Pancreas (tissue), 10 donors: ENCODE measurements at regions not wholly inside any gene's neighbourhood (a gene's known extent, or its start where the extent isn't known, plus 50 kb on each side); places are given as distances from the start of the nearest gene placed in this dataset.

Source experiments
- ATAC-seq, 4 donors: fragments of 200-7000 bp; cut with Tn5 transposase; one replicate each; pipeline versions ENCODE4 v1.8.0 to v1.9.1; 2020; ENCODE audit warnings: mild to moderate bottlenecking in 4 of 4, moderate library complexity in 4 of 4
- DNase-seq, 6 donors: peaks; one replicate each; pipeline ENCODE4 v3.0.0-alpha.2; 2020
- FAIRE-seq: peaks from 2 replicates; lab custom pipeline; 2012; peaks lifted over from hg19 to GRCh38; lab: Jason Lieb, UNC
- H3K27ac ChIP-seq, 4 donors: fragments of 200-600 bp; sonication (generic); 1 replicate in 3 of 4; 2 replicates in 1 of 4; pipeline versions ENCODE4 v1.5.0 to v1.8.0; 2020
- H3K27me3 ChIP-seq, 4 donors: fragments of 200-600 bp; one replicate each; pipeline ENCODE4 v1.8.0; 2021
- H3K36me3 ChIP-seq, 3 donors: fragments of 200-600 bp; sonication (generic) in 1 of 3; one replicate each; pipeline versions ENCODE4 v1.5.0 to v1.8.0; 2020 to 2021
- H3K4me1 ChIP-seq, 3 donors: fragments of 200-600 bp; one replicate each; pipeline ENCODE4 v1.8.0; 2021
- H3K4me3 ChIP-seq, 4 donors: fragments of 200-600 bp; sonication (generic) in 2 of 4; one replicate each; pipeline versions ENCODE4 v1.5.0 to v1.8.0; 2020 to 2021
- H3K9me3 ChIP-seq, 4 donors: fragments of 200-600 bp; one replicate each; pipeline ENCODE4 v1.8.0; 2021
- CTCF ChIP-seq, 4 donors: fragments of 200-600 bp; sonication (generic) in 3 of 4; IDR thresholded peaks; one replicate each; pipeline versions ENCODE4 v1.5.0 to v1.8.0; 2021; ENCODE audit warnings: antibody characterized with exemption in 4 of 4
- WGBS, 2 donors: extraction: QIAGEN DNeasy Blood & Tissue Kit; methylation state at CpG; one replicate each; pipeline ENCODE4 v1.1.7; 2013; 5-methylcytosine and 5-hydroxymethylcytosine counted together
- intact Hi-C, 3 donors: fragments of 100-400 bp; cut with DNase I; formaldehyde crosslinking; loops; one replicate each; pipeline versions ENCODE4 v1.11.1 to v1.14.2; 2022
- donor health status: healthy with polysubstance abuse.
- donor health status: DM: no; HTN: no; CAD: no; lungs with moderate emphysema.
- donor health status: DM: no; HTN: no; CAD: no.
- donor health status: control.
- donor health status: control.
- donor health status: Bipolar disorder and iron deficiency.
- donor health status: DM: yes; HTN: yes; CAD: no.
- donor health status: DM: no; HTN: no; CAD: no.
- donor health status: DM: no; HTN: no; CAD: no.
- donor health status: DM: yes; HTN: yes; CAD: no.

- no peak overlapping the region for H3K27ac ChIP-seq
- no peaks in the 10 kb centered on the region for H3K27me3 ChIP-seq
- WGBS, 2 donors = 78 to 85% methylated on average over 2 of the region's 2 CpGs
- no peak for TF ChIP-seq CTCF (IDR thresholded peaks at IDR 0.05)
- DNase-seq (no peak), FAIRE-seq (no peak), ATAC-seq (no peak)
- H3K36me3 ChIP-seq = no peaks in the 10 kb centered on the region
- intact Hi-C loops = no loop called here
- no peaks in the 10 kb centered on the region for H3K4me1 ChIP-seq
- no peaks in the 10 kb centered on the region for H3K9me3 ChIP-seq
- H3K4me3 ChIP-seq = no peak overlapping the region
Measured at GRCh38 chr6:14398953-14399352, 281.4 kb downstream of the CD83 start.

GRCh38 chr6:14399635-14400034, 282.1 kb downstream of the CD83 start:
- intact Hi-C loops = no loop called here

DNA sequence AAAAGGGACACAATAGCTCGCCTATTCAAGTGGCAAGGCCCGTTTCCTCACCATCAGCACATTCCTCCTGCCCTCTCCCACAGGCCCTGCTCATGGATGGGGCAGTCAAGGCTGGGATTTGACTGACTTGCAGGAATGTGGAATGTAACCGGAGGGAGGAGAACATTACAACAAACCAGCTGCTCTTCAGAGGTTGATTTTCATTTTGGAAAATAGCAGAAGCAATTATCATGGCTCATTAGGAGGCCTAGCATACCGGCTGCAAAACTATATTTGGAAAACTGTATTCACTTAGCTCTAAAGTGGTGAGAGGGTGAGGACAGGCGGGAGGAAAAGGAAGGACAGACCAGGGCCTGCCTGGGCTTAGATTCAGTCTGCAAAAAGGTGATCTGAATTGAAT, 283.7 kb downstream of the CD83 start:
- WGBS, 2 donors = 79 to 90% methylated on average over 5 of the region's 5 CpGs

More at GRCh38 chr6:14399635-14400034, 282.1 kb downstream of the CD83 start:
- WGBS, 2 donors = 61 to 68% methylated on average over 5 of the region's 5 CpGs
- FAIRE-seq (no peak), DNase-seq (no peak), ATAC-seq (no peak)
- H3K36me3 ChIP-seq = no peaks in the 10 kb centered on the region
- no peaks in the 10 kb centered on the region for H3K4me1 ChIP-seq
- H3K9me3 ChIP-seq = no peaks in the 10 kb centered on the region
- H3K27me3 ChIP-seq = no peaks in the 10 kb centered on the region
- no peak overlapping the region for H3K27ac ChIP-seq
- H3K4me3 ChIP-seq = no peak overlapping the region
- no peak for TF ChIP-seq CTCF (IDR thresholded peaks at IDR 0.05)

DNA sequence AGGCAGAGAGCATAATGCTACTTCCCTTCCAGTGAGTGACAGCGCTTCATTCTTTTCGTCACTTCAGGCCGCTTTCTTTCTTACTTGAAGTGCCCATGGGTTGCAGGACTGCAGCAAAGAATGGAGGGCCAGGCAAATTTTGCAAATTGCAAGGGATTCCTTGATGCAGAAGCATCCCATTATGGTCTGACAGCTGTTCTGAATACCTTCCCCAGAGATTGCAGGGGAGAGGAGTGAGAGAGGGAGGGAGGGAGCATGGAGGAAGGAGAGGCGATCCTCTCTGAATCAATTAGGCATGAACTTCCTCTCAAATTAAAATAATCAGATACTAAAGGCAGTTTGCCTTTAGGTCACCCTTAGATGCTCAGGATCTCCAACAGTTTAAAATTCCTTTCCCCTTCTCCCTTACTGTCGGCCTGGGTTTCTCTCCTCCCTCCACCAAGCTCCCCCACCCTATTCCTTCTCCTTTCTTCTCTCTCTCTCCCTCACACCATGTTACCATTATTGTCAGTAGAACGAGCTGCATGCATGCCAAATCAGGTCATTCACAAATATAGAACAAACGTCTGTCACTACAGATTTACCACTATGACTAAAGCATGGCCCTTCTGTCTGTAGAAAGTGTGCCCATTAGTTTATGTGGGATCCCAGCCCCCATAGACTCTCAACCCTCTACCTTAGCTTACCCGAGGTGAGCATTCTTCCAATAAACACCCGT, 289.2 kb downstream of the CD83 start:
- TF ChIP-seq CTCF (IDR thresholded peaks at IDR 0.05) = no peak
- H3K27ac ChIP-seq = no peak overlapping the region
- 63 to 71% methylated on average over 9 of the region's 9 CpGs for WGBS, 2 donors
- intact Hi-C loops = no loop called here
- DNase-seq (no peak), FAIRE-seq (no peak), ATAC-seq (no peak)
- H3K4me1 ChIP-seq = no peaks in the 10 kb centered on the region
- no peaks in the 10 kb centered on the region for H3K9me3 ChIP-seq
- no peaks in the 10 kb centered on the region for H3K36me3 ChIP-seq
- no peak overlapping the region for H3K4me3 ChIP-seq
- H3K27me3 ChIP-seq = no peaks in the 10 kb centered on the region

More for the DNA sequence above, 283.7 kb downstream of the CD83 start:
- DNase-seq (no peak), ATAC-seq (no peak), FAIRE-seq (no peak)
- intact Hi-C loops = no loop called here
- no peak for TF ChIP-seq CTCF (IDR thresholded peaks at IDR 0.05)
- Histone ChIP-seq H3K9me3 (no peaks in the 10 kb centered on the region), H3K27me3 (no peaks in the 10 kb centered on the region), H3K4me3 (no peak overlapping the region), H3K4me1 (no peaks in the 10 kb centered on the region), H3K36me3 (no peaks in the 10 kb centered on the region), H3K27ac (no peak overlapping the region)

DNA sequence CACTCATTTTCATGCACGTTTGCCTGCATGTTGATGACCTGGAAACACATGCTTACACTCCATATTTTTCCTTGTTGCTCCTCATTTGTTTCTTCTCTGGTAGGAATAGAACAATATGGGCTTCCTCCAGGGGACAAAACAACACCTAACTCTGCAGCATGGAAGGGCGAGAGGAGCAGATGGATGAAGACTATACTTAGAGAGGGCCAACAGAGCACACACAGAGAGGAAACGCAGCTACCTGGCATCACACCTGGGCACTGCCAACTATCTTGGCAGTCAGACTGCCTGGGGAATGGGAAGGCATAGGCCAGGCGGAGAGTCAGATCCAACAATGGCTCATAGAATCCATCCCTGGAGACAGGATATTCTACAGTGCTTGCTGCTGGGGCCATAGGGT, 290.9 kb downstream of the CD83 start:
- WGBS, 2 donors = 77 to 90% methylated on average over 4 of the region's 4 CpGs

More for the DNA sequence above, 290.9 kb downstream of the CD83 start:
- no peaks in the 10 kb centered on the region for H3K36me3 ChIP-seq
- no peak for ATAC-seq
- no peak overlapping the region for H3K27ac ChIP-seq
- no peak for TF ChIP-seq CTCF (IDR thresholded peaks at IDR 0.05)
- H3K27me3 ChIP-seq = no peaks in the 10 kb centered on the region
- no peak for DNase-seq
- FAIRE-seq = no peak
- H3K9me3 ChIP-seq = no peaks in the 10 kb centered on the region
- H3K4me1 ChIP-seq = no peaks in the 10 kb centered on the region
- no peak overlapping the region for H3K4me3 ChIP-seq
- intact Hi-C loops = no loop called here
